A673 (cell line): ENCODE measurements at regions not wholly inside any gene's neighbourhood (a gene's known extent, or its start where the extent isn't known, plus 50 kb on each side); places are given as distances from the start of the nearest gene placed in this dataset.

Experiments used
- BruUV-seq: library from RNA; stranded (reverse); fragments of 400-500 nt; replicated peaks from 2 replicates; lab custom pipeline; 2021; lab: Mats Ljungman, UMichigan
- CTCF ChIA-PET: fragments of 300-600 bp; sonication (Branson Sonifier 250); formaldehyde crosslinking; loops from one replicate; lab custom pipeline; 2022; ENCODE audit warnings: antibody characterized with exemption; lab: Charles Lee
- POLR2A ChIA-PET: fragments of 300-600 bp; sonication (Branson Sonifier 250); formaldehyde crosslinking; loops from one replicate; lab custom pipeline; 2022; ENCODE audit warnings: antibody characterized with exemption; ENCODE audit not compliant: low non-redundant PET; lab: Charles Lee
- DNase-seq: peaks from one replicate; pipeline ENCODE4 v3.0.0-alpha.2; 2015; ENCODE audit warnings: low spot score
- H3K27ac ChIP-seq: fragments of 200-600 bp; sonication (generic); 2 replicates; pipeline ENCODE4 v1.5.1; 2016; ENCODE audit warnings: mixed run types, low read depth, mild to moderate bottlenecking, mixed read lengths, antibody characterized with exemption, low read length; ENCODE audit not compliant: poor library complexity, severe bottlenecking
- H3K27me3 ChIP-seq: fragments of 200-600 bp; sonication (generic); replicated peaks from 2 replicates; pipeline ENCODE4 v1.6.1; 2017; ENCODE audit warnings: mixed run types, low read depth, mild to moderate bottlenecking, mixed read lengths, antibody characterized with exemption, low read length; ENCODE audit not compliant: insufficient read depth, poor library complexity
- H3K36me3 ChIP-seq: fragments of 200-600 bp; sonication (generic); 2 replicates; pipeline ENCODE4 v1.6.1; 2016; ENCODE audit warnings: mixed run types, mild to moderate bottlenecking, mixed read lengths, antibody characterized with exemption, low read length; ENCODE audit not compliant: insufficient read depth, poor library complexity, severe bottlenecking
- H3K4me1 ChIP-seq: fragments of 200-600 bp; sonication (generic); 2 replicates; pipeline ENCODE4 v1.6.1; 2017; ENCODE audit warnings: mixed run types, mild to moderate bottlenecking, mixed read lengths, antibody characterized with exemption, low read length; ENCODE audit not compliant: insufficient read depth, poor library complexity, severe bottlenecking
- H3K4me3 ChIP-seq: fragments of 200-600 bp; sonication (generic); 2 replicates; pipeline ENCODE4 v1.5.1; 2016; ENCODE audit warnings: low read depth, mixed run types, mild to moderate bottlenecking, mixed read lengths, low read length; ENCODE audit not compliant: poor library complexity, severe bottlenecking
- H3K9me3 ChIP-seq: fragments of 200-600 bp; sonication (generic); 2 replicates; pipeline ENCODE4 v1.6.1; 2016; ENCODE audit warnings: mixed run types, low read depth, mild to moderate bottlenecking, mixed read lengths, antibody characterized with exemption, low read length; ENCODE audit not compliant: poor library complexity, severe bottlenecking
- EZH2 ChIP-seq: fragments of 200-600 bp; sonication (generic); IDR thresholded peaks from 2 replicates; pipeline ENCODE4 v1.6.1; 2017; ENCODE audit warnings: borderline replicate concordance, low read depth, mild to moderate bottlenecking, mixed read lengths, antibody characterized with exemption, low read length; ENCODE audit not compliant: poor library complexity, severe bottlenecking
- intact Hi-C: fragments of 100-400 bp; cut with micrococcal nuclease; formaldehyde crosslinking; loops from one replicate; pipeline ENCODE4 v1.10.0; 2022; ENCODE audit not compliant: unreplicated experiment
- TF ChIP-seq, protein P1 (sequence below): fragments of 300-800, 200-600 bp; sonication (generic); conservative IDR thresholded peaks from 2 replicates; pipeline ENCODE4 v1.5.1; 2017; ENCODE audit warnings: low read depth, mild to moderate bottlenecking, antibody characterized with exemption, low read length, moderate library complexity, mixed read lengths

DNA sequence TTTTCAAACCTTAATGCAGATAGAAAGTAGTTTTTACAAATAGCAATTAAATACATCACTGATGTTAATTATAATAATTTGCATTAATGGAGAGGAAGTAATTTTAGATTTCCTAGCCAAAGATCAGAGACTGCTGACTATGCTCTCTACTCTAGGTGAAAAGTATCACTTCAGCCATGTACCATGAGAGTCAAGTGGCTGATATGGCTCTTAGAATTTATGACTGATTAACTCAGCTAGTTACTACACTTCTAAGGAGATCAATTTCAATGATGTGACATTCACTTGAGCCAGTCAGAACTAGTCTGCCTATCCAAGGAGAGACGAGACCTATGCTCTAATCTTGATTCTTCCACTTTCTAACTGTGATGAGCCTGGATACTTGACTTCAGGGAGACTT, 405.7 kb upstream of the RORA start:
- no TSS peak for BruUV-seq
- Histone ChIP-seq H3K27me3 (no peaks in the 10 kb centered on the region), H3K9me3 (no peaks in the 10 kb centered on the region), H3K4me1 (no peaks in the 10 kb centered on the region), H3K36me3 (no peaks in the 10 kb centered on the region), H3K27ac (no peak overlapping the region), H3K4me3 (no peak overlapping the region)
- ChIA-PET CTCF (no interaction called here), POLR2A (no interaction called here)
- intact Hi-C loops, result no loop called here
- TF ChIP-seq, protein P1, sequence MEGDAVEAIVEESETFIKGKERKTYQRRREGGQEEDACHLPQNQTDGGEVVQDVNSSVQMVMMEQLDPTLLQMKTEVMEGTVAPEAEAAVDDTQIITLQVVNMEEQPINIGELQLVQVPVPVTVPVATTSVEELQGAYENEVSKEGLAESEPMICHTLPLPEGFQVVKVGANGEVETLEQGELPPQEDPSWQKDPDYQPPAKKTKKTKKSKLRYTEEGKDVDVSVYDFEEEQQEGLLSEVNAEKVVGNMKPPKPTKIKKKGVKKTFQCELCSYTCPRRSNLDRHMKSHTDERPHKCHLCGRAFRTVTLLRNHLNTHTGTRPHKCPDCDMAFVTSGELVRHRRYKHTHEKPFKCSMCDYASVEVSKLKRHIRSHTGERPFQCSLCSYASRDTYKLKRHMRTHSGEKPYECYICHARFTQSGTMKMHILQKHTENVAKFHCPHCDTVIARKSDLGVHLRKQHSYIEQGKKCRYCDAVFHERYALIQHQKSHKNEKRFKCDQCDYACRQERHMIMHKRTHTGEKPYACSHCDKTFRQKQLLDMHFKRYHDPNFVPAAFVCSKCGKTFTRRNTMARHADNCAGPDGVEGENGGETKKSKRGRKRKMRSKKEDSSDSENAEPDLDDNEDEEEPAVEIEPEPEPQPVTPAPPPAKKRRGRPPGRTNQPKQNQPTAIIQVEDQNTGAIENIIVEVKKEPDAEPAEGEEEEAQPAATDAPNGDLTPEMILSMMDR, result no peak
- TF ChIP-seq EZH2, result no peak
- no peak for DNase-seq

DNA sequence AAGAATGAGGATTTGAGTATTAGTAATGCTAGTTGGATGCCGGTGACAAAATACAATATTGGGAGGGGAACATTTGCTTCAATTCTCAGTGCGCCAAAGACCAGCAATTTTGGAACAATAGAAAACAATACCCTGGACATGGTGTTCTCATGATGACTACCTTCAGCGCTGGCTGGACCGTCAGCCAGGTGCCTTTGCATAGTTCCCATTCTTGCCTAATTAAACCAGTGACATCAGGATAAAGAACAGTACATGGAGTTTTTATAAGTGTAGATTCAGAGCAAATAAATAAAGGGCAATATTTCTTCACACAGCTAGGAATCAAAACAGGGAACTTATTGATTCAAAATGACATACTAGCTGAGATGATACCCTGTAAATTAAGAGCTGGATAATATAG, 404.8 kb upstream of the RORA start:
- no peak for DNase-seq
- no peaks in the 10 kb centered on the region for H3K9me3 ChIP-seq
- H3K4me1 ChIP-seq, result no peaks in the 10 kb centered on the region
- H3K36me3 ChIP-seq, result no peaks in the 10 kb centered on the region
- intact Hi-C loops, result no loop called here
- ChIA-PET POLR2A (no interaction called here), CTCF (no interaction called here)
- no peaks in the 10 kb centered on the region for H3K27me3 ChIP-seq
- BruUV-seq, result no TSS peak
- H3K4me3 ChIP-seq, result no peak overlapping the region
- no peak overlapping the region for H3K27ac ChIP-seq
- TF ChIP-seq, protein P1, result no peak
- TF ChIP-seq EZH2, result no peak

DNA sequence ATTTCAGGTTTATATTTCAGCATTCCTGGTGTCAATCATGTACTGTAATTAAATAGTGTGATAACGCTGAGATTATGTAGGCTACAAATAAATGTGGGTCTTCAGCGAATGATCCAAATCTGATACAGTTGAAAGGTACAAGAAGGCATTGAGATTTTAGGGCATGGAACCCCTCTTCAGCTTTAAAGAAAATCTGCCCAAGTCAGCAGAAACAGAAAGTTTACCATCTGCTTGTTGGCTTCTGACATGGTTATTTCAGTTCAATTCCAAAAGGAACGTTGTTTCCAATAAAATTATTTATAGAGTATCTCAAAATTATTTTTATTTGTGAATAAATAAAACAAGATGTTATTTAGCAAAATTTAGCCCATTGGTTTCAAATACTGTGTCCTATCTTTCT, 400.2 kb upstream of the RORA start:
- intact Hi-C loops, result loop anchor here (10.0 kb wide), 1 partner anchor 464 kb away; no protein-coding TSS in a partner anchor
- ChIA-PET CTCF (no interaction called here), POLR2A (no interaction called here)
- Histone ChIP-seq H3K4me1 (no peaks in the 10 kb centered on the region), H3K27ac (no peak overlapping the region), H3K4me3 (no peak overlapping the region), H3K9me3 (no peaks in the 10 kb centered on the region), H3K27me3 (no peaks in the 10 kb centered on the region), H3K36me3 (no peaks in the 10 kb centered on the region)
- no TSS peak for BruUV-seq
- DNase-seq, result no peak
- TF ChIP-seq, protein P1, result no peak
- no peak for TF ChIP-seq EZH2
